H9 (cell line): ENCODE measurements at regions not wholly inside any gene's neighbourhood (a gene's known extent, or its start where the extent isn't known, plus 50 kb on each side); places are given as distances from the start of the nearest gene placed in this dataset.

ENCODE experiments used
- DNase-seq: peaks from one replicate; pipeline ENCODE4 v3.0.0-alpha.2; 2017
- H2AFZ ChIP-seq: one replicate; pipeline ENCODE4 v1.6.1; 2013; ENCODE audit warnings: mild to moderate bottlenecking, low read length, control low read depth, moderate library complexity
- H2AK5ac ChIP-seq: 2 replicates; pipeline ENCODE4 v1.6.1; 2013; ENCODE audit warnings: low read length, control low read depth, mixed read lengths; ENCODE audit not compliant: insufficient read length
- H2BK120ac ChIP-seq: one replicate; pipeline ENCODE4 v1.6.1; 2013; ENCODE audit warnings: low read depth, mild to moderate bottlenecking, low read length, control low read depth, inconsistent platforms; ENCODE audit not compliant: poor library complexity, severe bottlenecking
- H2BK12ac ChIP-seq: 2 replicates; pipeline ENCODE4 v1.6.1; 2013; ENCODE audit warnings: low read length, control low read depth, mixed read lengths, low read depth; ENCODE audit not compliant: insufficient read length
- H2BK15ac ChIP-seq: 2 replicates; pipeline ENCODE4 v1.6.1; 2013; ENCODE audit warnings: low read depth, low read length, control low read depth
- H2BK20ac ChIP-seq: one replicate; pipeline ENCODE4 v1.6.1; 2013; ENCODE audit warnings: low read depth, mild to moderate bottlenecking, low read length, control low read depth, inconsistent platforms; ENCODE audit not compliant: poor library complexity, severe bottlenecking
- H2BK5ac ChIP-seq: 2 replicates; pipeline ENCODE4 v1.6.1; 2013; ENCODE audit warnings: low read length, control low read depth, mixed read lengths; ENCODE audit not compliant: insufficient read length
- H3K14ac ChIP-seq: 2 replicates; pipeline ENCODE4 v1.6.1; 2013; ENCODE audit warnings: low read length, control low read depth; ENCODE audit not compliant: insufficient read depth
- H3K18ac ChIP-seq: 2 replicates; pipeline ENCODE4 v1.6.1; 2013; ENCODE audit warnings: low read depth, mild to moderate bottlenecking, mixed read lengths, low read length, control low read depth; ENCODE audit not compliant: insufficient read length
- H3K23ac ChIP-seq: 2 replicates; pipeline ENCODE4 v1.6.1; 2013; ENCODE audit warnings: low read length, control low read depth, mixed read lengths, low read depth; ENCODE audit not compliant: insufficient read length
- H3K23me2 ChIP-seq: 2 replicates; pipeline ENCODE4 v1.6.1; 2013; ENCODE audit warnings: low read depth, mild to moderate bottlenecking, mixed read lengths, low read length, control low read depth; ENCODE audit not compliant: insufficient read length, poor library complexity, severe bottlenecking
- H3K27ac ChIP-seq: 2 replicates; pipeline ENCODE4 v1.5.1; 2013; ENCODE audit warnings: low read length, control low read depth, mixed read lengths, low read depth; ENCODE audit not compliant: insufficient read length
- H3K27me3 ChIP-seq: 2 replicates; pipeline ENCODE4 v1.6.1; 2013; ENCODE audit warnings: low read length, control low read depth, inconsistent platforms; ENCODE audit not compliant: insufficient read depth
- H3K4ac ChIP-seq: 2 replicates; pipeline ENCODE4 v1.6.1; 2013; ENCODE audit warnings: low read depth, mild to moderate bottlenecking, control low read depth, inconsistent platforms, low read length, moderate library complexity
- H3K4me1 ChIP-seq: 2 replicates; pipeline ENCODE4 v1.6.1; 2013; ENCODE audit warnings: low read length, control low read depth, inconsistent platforms; ENCODE audit not compliant: insufficient read depth
- H3K4me2 ChIP-seq: 2 replicates; pipeline ENCODE4 v1.6.1; 2013; ENCODE audit warnings: low read length, control low read depth, mixed read lengths; ENCODE audit not compliant: insufficient read length, insufficient read depth
- H3K56ac ChIP-seq: 2 replicates; pipeline ENCODE4 v1.6.1; 2013; ENCODE audit warnings: low read depth, mild to moderate bottlenecking, mixed read lengths, low read length, control low read depth; ENCODE audit not compliant: insufficient read length
- H3K79me1 ChIP-seq: 2 replicates; pipeline ENCODE4 v1.6.1; 2013; ENCODE audit warnings: low read depth, mild to moderate bottlenecking, moderate library complexity, low read length, control low read depth, inconsistent platforms; ENCODE audit not compliant: insufficient read depth, poor library complexity, severe bottlenecking
- H3K79me2 ChIP-seq: 2 replicates; pipeline ENCODE4 v1.6.1; 2013; ENCODE audit warnings: low read length, control low read depth, inconsistent platforms; ENCODE audit not compliant: insufficient read depth
- H3K9ac ChIP-seq: 2 replicates; pipeline ENCODE4 v1.6.1; 2013; ENCODE audit warnings: low read length, control low read depth, mixed read lengths; ENCODE audit not compliant: insufficient read length; ENCODE audit errors: extremely low read depth
- H3K9me3 ChIP-seq: one replicate; pipeline ENCODE4 v1.6.1; 2013; ENCODE audit warnings: low read depth, low read length, inconsistent platforms; ENCODE audit not compliant: control insufficient read depth
- H3T11ph ChIP-seq: one replicate; pipeline ENCODE4 v1.6.1; 2013; ENCODE audit warnings: mild to moderate bottlenecking, low read length, control low read depth, inconsistent platforms
- H4K20me1 ChIP-seq: one replicate; pipeline ENCODE4 v1.6.1; 2013; ENCODE audit not compliant: control insufficient read depth, insufficient read length, insufficient read depth
- H4K5ac ChIP-seq: 2 replicates; pipeline ENCODE4 v1.6.1; 2013; ENCODE audit warnings: low read depth, mild to moderate bottlenecking, mixed read lengths, low read length, control low read depth; ENCODE audit not compliant: insufficient read length
- H4K8ac ChIP-seq: replicated peaks from 2 replicates; pipeline ENCODE4 v1.6.1; 2013; ENCODE audit warnings: low read length, control low read depth, mixed read lengths, low read depth; ENCODE audit not compliant: insufficient read length
- H4K91ac ChIP-seq: 2 replicates; pipeline ENCODE4 v1.6.1; 2013; ENCODE audit warnings: low read depth, mild to moderate bottlenecking, moderate library complexity, mixed read lengths, low read length, control low read depth; ENCODE audit not compliant: insufficient read length
- H3K27ac Mint-ChIP-seq, 3 experiments: 2 replicates in 2 of 3; 3 replicates in 1 of 3; pipeline ENCODE4 v1.8.0; 2020 to 2021; ENCODE audit warnings: mixed read lengths in 3 of 3, mild to moderate bottlenecking in 1 of 3, moderate library complexity in 1 of 3
- H3K27me3 Mint-ChIP-seq: 2 replicates; pipeline ENCODE4 v1.8.0; 2021; ENCODE audit warnings: low read depth, mild to moderate bottlenecking, moderate library complexity, mixed read lengths
- H3K36me3 Mint-ChIP-seq, 3 experiments: 2 replicates in 2 of 3; 3 replicates in 1 of 3; pipeline ENCODE4 v1.8.0; 2020 to 2021; ENCODE audit warnings: low read depth in 3 of 3, mixed read lengths in 3 of 3; ENCODE audit not compliant: insufficient read depth in 1 of 3
- H3K4me1 Mint-ChIP-seq, 2 experiments: 2 replicates each; pipeline ENCODE4 v1.8.0; 2020; ENCODE audit warnings: mixed read lengths in 2 of 2
- H3K4me3 Mint-ChIP-seq, 2 experiments: 2 replicates in 1 of 2; 3 replicates in 1 of 2; pipeline ENCODE4 v1.8.0; 2020 to 2021; ENCODE audit warnings: mild to moderate bottlenecking in 2 of 2, mixed read lengths in 2 of 2, moderate library complexity in 1 of 2
- H3K9me3 Mint-ChIP-seq, 2 experiments: 2 replicates in 1 of 2; 3 replicates in 1 of 2; pipeline ENCODE4 v1.8.0; 2020; ENCODE audit warnings: mild to moderate bottlenecking in 2 of 2, mixed read lengths in 2 of 2, moderate library complexity in 1 of 2
- CTCF ChIP-seq: fragments of 200-600 bp; sonication (generic); conservative IDR thresholded peaks from 3 replicates; pipeline ENCODE4 v1.8.0; 2021; ENCODE audit warnings: antibody characterized with exemption, mild to moderate bottlenecking
- WGBS: extraction: QIAGEN DNeasy Blood & Tissue Kit; methylation state at CpG from one replicate; pipeline ENCODE4 v1.1.7; 2013; ENCODE audit warnings: missing lambda C conversion rate, low lambda C conversion rate, mixed read lengths; ENCODE audit not compliant: insufficient read length; ENCODE audit errors: extremely low coverage; 5-methylcytosine and 5-hydroxymethylcytosine counted together

GRCh38 chr12:65612440-65612839, 211.8 kb upstream of the HMGA2 start:
- Histone ChIP-seq H3K4me1 (no peaks in the 10 kb centered on the region), H2BK12ac (no peak overlapping the region), H4K5ac (no peak overlapping the region), H3K27me3 (no peaks in the 10 kb centered on the region), H2BK15ac (no peak overlapping the region), H4K20me1 (no peaks in the 10 kb centered on the region), H4K91ac (no peak overlapping the region), H3K27ac (no peak overlapping the region), H2BK20ac (no peak overlapping the region), H3K23me2 (no peaks in the 10 kb centered on the region), H2BK120ac (no peak overlapping the region), H3K56ac (no peak overlapping the region), H3K79me1 (no peaks in the 10 kb centered on the region), H3K9me3 (no peaks in the 10 kb centered on the region), H2AFZ (no peak overlapping the region), H3K4me2 (no peak overlapping the region), H2AK5ac (no peak overlapping the region), H3K9ac (no peak overlapping the region), H3K23ac (no peak overlapping the region), H2BK5ac (no peak overlapping the region), H3K14ac (no peak overlapping the region), H4K8ac (no peak overlapping the region), H3K4ac (no peak overlapping the region), H3K18ac (no peak overlapping the region), H3K79me2 (0 out of 2 replicates have a peak, but pooled peaks cover 1% of the 10 kb centered on the region), H3T11ph (no peak overlapping the region)
- Mint-ChIP-seq H3K27me3 (no peaks in the 10 kb centered on the region), H3K9me3 (no peaks in the 10 kb centered on the region), H3K4me1 (0 out of 4 replicates have a peak, but pooled peaks cover 0 to 3% of the 10 kb centered on the region in 2 experiments), H3K36me3 (no peaks in the 10 kb centered on the region; a peak in 1 of 7 replicates), H3K27ac (no peak overlapping the region; a peak in 1 of 7 replicates), H3K4me3 (no peak overlapping the region)
- no peak for DNase-seq
- no peak for TF ChIP-seq CTCF
- WGBS: no CpG with 5 or more reads among the region's 7 CpGs
